Neutrophil (primary cell): ENCODE measurements at regions not wholly inside any gene's neighbourhood (a gene's known extent, or its start where the extent isn't known, plus 50 kb on each side); places are given as distances from the start of the nearest gene placed in this dataset.

Experiments used
- H3K27ac ChIP-seq: fragments of 200-600 bp; sonication (generic); 2 replicates; pipeline ENCODE4 v1.5.1; 2016; ENCODE audit warnings: mild to moderate bottlenecking, moderate library complexity
- H3K27me3 ChIP-seq: fragments of 200-600 bp; sonication (generic); 2 replicates; pipeline ENCODE4 v1.6.0; 2016; ENCODE audit warnings: mild to moderate bottlenecking
- H3K36me3 ChIP-seq: fragments of 200-600 bp; sonication (generic); 2 replicates; pipeline ENCODE4 v1.5.1; 2017
- H3K4me1 ChIP-seq, 2 experiments: fragments of 200-600 bp in 1 of 2; sonication (generic) in 1 of 2; 1 replicate in 1 of 2; 2 replicates in 1 of 2; pipeline versions ENCODE4 v1.5.1 to v1.6.1; 2013 to 2016; ENCODE audit warnings: low read depth in 1 of 2, low read length in 1 of 2, mild to moderate bottlenecking in 1 of 2, moderate library complexity in 1 of 2; ENCODE audit not compliant: control insufficient read depth in 1 of 2, insufficient read depth in 1 of 2
- H3K4me3 ChIP-seq, 2 experiments: fragments of 200-600 bp in 1 of 2; sonication (generic) in 1 of 2; 1 replicate in 1 of 2; 2 replicates in 1 of 2; pipeline ENCODE4 v1.5.1; 2013 to 2016; ENCODE audit warnings: low read depth in 1 of 2, low read length in 1 of 2, mild to moderate bottlenecking in 1 of 2, moderate library complexity in 1 of 2
- H3K9me3 ChIP-seq: fragments of 200-600 bp; sonication (generic); 2 replicates; pipeline ENCODE4 v1.5.1; 2016
- TF ChIP-seq, protein P1 (sequence below): fragments of 200-600 bp; sonication (generic); IDR thresholded peaks from 2 replicates; pipeline ENCODE4 v1.5.1; 2016; ENCODE audit warnings: antibody characterized with exemption

GRCh38 chr2:48170281-48170680 lies 144.2 kb upstream of the FOXN2 start:
- Histone ChIP-seq H3K4me1 (peaks cover 56 to 60% of the 10 kb centered on the region in 2 experiments), H3K9me3 (no peaks in the 10 kb centered on the region), H3K27ac (peak overlapping the region; percentile 71), H3K36me3 (no peaks in the 10 kb centered on the region), H3K27me3 (no peaks in the 10 kb centered on the region), H3K4me3 (no peak overlapping the region)
- TF ChIP-seq, protein P1, sequence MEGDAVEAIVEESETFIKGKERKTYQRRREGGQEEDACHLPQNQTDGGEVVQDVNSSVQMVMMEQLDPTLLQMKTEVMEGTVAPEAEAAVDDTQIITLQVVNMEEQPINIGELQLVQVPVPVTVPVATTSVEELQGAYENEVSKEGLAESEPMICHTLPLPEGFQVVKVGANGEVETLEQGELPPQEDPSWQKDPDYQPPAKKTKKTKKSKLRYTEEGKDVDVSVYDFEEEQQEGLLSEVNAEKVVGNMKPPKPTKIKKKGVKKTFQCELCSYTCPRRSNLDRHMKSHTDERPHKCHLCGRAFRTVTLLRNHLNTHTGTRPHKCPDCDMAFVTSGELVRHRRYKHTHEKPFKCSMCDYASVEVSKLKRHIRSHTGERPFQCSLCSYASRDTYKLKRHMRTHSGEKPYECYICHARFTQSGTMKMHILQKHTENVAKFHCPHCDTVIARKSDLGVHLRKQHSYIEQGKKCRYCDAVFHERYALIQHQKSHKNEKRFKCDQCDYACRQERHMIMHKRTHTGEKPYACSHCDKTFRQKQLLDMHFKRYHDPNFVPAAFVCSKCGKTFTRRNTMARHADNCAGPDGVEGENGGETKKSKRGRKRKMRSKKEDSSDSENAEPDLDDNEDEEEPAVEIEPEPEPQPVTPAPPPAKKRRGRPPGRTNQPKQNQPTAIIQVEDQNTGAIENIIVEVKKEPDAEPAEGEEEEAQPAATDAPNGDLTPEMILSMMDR, result no peak

- H3K27ac ChIP-seq, result no peak overlapping the region
- no peaks in the 10 kb centered on the region for H3K27me3 ChIP-seq
- no peak overlapping the region for H3K4me3 ChIP-seq
- no peaks in the 10 kb centered on the region for H3K36me3 ChIP-seq
- no peaks in the 10 kb centered on the region for H3K9me3 ChIP-seq
- TF ChIP-seq, protein P1, result no peak
- H3K4me1 ChIP-seq, result peaks cover 42 to 46% of the 10 kb centered on the region in 2 experiments
Observed at GRCh38 chr2:48173141-48173540, 141.3 kb upstream of the FOXN2 start.

- H3K27me3 ChIP-seq, result no peaks in the 10 kb centered on the region
- H3K36me3 ChIP-seq, result no peaks in the 10 kb centered on the region
- H3K4me1 ChIP-seq, result peaks cover 29 to 36% of the 10 kb centered on the region in 2 experiments
- no peaks in the 10 kb centered on the region for H3K9me3 ChIP-seq
- TF ChIP-seq, protein P1, result no peak
- H3K4me3 ChIP-seq, result peak overlapping the region; percentile 39 to 54
- H3K27ac ChIP-seq, result peak overlapping the region; percentile 73
Observed at GRCh38 chr2:48174503-48174902, 140.0 kb upstream of the FOXN2 start.

GRCh38 chr2:48175254-48175653 lies 139.2 kb upstream of the FOXN2 start:
- Histone ChIP-seq H3K4me1 (peaks cover 24 to 29% of the 10 kb centered on the region in 2 experiments), H3K9me3 (no peaks in the 10 kb centered on the region), H3K4me3 (peak overlapping the region in 1 of 2 experiments; percentile 39), H3K27ac (peak overlapping the region; percentile 73), H3K36me3 (no peaks in the 10 kb centered on the region), H3K27me3 (no peaks in the 10 kb centered on the region)
- TF ChIP-seq, protein P1, result no peak

DNA sequence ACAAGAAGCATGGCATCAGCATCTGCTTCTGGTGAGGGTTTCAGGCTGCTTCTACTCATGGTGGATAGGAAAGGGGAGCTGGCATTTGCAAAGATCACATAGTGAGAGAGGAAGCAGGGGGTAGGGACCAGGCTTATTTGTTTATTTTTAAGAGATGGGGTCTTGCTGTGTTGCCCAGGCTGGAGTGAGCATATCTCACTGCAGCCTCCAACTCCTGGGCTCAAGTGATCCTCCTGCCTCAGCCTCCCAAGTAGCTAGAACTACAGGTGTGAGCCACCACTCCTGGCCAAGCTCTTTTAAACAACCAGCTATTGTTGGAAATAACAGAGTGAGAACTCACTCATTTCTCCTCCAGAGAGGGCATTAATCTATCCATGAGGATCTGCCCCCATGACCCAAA lies 138.8 kb upstream of the FOXN2 start:
- no peak overlapping the region for H3K4me3 ChIP-seq
- H3K9me3 ChIP-seq, result no peaks in the 10 kb centered on the region
- H3K27ac ChIP-seq, result peak overlapping the region; percentile 73
- H3K27me3 ChIP-seq, result no peaks in the 10 kb centered on the region
- no peaks in the 10 kb centered on the region for H3K36me3 ChIP-seq
- peaks cover 20 to 27% of the 10 kb centered on the region in 2 experiments for H3K4me1 ChIP-seq
- TF ChIP-seq, protein P1, result no peak

- Histone ChIP-seq H3K27me3 (no peaks in the 10 kb centered on the region), H3K27ac (no peak overlapping the region), H3K36me3 (no peaks in the 10 kb centered on the region), H3K4me1 (peaks cover 18 to 27% of the 10 kb centered on the region in 2 experiments), H3K4me3 (no peak overlapping the region), H3K9me3 (no peaks in the 10 kb centered on the region)
- TF ChIP-seq, protein P1, result no peak
Observed at GRCh38 chr2:48176876-48177275, 137.6 kb upstream of the FOXN2 start.
